GM21526 (cell line): ENCODE measurements at regions not wholly inside any gene's neighbourhood (a gene's known extent, or its start where the extent isn't known, plus 50 kb on each side); places are given as distances from the start of the nearest gene placed in this dataset.
"Not testable (repeated sequence)": the region's sequence is repeated elsewhere in the genome, so short reads cannot be mapped to it uniquely, and the experiment has no call there.

Source experiments
- ATAC-seq: cut with Tn5 transposase; IDR thresholded peaks from one replicate; pipeline ENCODE4 v1.9.1; 2021; ENCODE audit warnings: moderate library complexity; ENCODE audit not compliant: unreplicated experiment, low FRiP score

DNA sequence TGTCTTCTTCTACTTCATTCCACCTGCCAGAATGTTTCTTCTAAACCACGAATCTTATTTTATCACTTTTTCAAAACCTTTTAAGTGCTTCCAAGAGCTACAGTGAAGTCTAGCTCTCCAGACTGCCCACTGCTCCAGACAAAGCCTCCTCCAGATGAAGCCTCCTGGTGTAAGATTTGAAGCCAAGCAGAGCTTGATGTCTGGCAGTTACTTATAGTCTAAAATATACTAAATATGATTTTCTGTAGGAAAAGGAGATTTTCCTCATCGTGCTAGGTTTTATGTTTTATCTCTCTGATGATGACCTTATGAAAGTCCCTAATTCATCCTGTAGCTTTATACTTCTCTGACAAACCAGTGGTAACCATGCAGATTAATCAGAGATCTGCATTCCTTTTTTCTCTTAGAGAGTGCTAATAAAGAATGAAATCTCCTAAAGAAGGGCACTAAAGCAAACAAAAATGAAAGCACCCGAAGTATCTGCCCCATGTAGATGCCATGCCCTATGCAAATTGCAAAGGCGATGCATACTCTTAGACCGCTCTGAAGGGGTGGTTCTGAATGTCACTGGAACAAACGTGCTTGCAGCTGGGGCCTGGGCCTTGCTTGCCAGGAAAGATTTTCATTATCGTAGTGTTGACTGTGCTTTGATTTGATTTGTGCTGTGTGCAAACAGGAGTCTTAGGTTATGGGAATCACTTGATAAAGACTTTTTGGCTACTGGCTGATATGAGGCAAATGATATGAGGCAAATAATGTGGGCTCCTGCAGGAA is 314.2 kb downstream of the PID1 start:
- no peak for ATAC-seq

DNA sequence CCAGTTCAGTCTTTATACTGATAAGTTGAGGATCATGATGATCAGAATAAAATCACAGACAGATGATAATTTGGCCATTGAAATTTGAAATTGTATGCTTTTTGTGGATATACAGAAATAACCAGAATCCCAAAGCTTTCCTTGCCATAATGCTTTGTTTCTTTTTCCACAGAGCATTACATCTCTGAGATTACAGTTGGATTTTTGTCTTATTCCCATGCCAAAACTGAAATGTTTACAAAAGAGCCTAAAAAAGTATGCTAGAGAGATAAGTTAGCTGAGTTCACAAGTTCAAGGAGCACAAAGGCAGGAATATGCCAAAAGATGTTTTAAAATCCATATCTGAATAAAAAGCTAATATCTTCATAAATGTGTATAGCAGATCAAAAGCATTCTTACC is 321.3 kb downstream of the PID1 start:
- ATAC-seq, result no peak

DNA sequence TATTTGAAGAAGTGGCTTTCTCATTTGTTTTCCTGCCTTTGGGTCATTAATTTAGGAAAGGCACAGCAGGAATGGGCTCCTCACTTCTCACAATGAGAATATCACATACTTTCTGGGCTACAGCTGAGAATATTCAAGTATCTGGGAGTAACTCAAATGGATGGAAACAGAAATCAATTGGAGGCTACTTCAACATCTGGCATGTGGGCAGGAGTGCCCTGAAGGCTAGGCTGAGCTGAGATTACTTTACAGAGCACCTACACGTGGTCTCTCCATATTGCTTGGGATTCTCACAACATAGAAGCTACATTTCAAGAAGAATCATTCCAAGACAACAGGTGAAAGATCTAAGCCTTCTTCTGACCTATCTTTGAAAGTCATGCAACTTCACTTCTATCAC is 325.4 kb downstream of the PID1 start:
- ATAC-seq, result no peak

DNA sequence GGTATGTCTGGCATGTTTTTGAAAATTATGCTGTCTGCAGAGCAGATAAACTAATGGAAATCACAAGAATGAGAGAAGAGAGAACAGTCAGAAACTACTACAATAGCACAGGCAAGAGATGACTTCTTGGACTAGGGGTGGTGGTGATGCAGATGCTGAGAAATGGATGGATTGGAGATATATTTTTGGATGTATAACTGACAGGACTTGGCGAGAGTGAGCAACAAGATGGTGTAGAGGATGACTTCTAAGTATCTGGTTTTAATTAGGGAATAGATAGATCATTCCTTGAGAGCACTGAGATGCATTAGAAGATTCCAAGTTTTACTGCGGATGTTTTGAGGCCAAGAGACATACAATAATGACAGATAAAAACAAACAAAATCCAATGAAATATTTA is 328.2 kb downstream of the PID1 start:
- ATAC-seq, result no peak

DNA sequence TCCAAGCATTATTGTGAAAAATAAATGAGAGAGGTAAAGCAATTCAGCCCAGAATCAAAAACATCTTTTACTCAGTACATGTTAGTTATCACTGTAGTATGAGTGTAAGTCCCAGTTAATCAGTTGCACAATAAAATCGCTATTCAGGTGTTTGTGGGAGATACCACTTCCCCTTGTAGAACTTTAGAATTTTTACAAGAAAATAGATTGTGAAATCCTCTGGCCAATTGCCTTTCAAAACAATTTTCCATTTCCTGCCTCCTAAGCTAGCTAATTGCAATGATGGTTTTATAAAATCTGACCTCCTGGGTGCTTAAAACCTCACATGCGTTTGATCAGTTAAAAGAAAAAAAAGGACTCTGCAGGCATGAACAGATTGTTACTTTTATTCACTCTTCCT is 332.5 kb downstream of the PID1 start:
- no peak for ATAC-seq

DNA sequence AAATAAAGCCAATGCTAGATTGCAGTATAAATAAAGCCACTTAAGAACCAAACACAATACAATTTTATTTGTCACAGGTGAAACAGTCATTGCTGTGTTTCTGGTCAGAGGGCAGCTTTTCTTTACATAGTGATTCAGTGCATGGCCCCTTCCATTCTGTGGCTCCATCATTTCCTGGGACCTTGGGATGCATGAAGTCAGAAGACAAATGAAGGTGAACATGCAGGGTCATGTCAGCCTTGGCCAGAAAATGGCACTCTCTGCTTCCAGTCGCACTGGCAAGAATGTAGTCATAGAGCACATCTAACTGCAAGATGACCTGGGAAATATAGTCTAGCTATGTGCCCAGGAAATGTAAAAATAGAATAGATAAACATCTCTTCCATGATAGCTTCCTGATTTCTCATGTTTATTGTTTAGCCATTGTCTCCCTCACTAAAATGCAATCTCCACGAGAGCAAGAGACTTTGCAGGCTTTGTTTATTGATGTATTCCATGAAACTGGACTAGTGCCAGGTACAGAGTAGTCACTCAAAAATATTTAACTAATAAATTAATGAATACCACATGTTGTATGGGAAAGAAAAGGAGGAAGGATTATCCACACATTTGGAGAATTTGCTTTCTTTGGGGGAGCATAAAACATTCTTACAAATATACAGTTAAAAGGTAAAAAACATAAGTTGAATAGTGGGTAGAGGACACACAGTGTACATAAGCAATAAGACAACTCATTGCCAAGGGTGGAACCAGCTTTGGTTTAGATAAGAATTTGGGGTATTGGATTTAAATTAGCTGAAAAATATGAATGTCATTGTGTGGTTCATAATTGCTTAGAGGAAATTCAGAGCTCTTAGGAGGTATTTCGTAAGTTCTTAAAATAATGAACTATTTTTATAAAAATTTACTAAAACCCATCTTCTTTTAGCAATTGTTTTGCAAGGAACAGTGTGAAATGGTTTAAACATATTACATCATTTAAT is 343.8 kb downstream of the PID1 start:
- ATAC-seq, result no peak

DNA sequence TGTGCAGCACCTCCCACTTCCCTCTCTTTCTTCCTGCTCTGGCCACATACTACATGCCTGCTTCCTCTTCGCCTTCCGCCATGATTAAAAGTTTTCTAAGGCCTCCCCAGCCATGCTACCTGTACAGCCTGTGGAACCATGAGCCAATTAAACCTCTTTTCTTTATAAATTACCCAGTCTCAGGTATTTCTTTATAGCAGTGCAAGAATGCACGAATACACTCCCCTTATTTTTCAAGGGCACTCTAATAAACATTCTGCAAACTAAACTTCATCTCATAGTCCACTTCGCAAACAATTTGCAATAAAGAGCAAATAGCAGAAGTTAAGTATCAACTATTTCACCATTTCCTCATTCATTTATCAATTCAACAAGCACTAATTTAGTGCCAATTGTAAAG is 351.3 kb downstream of the PID1 start:
- no peak for ATAC-seq

DNA sequence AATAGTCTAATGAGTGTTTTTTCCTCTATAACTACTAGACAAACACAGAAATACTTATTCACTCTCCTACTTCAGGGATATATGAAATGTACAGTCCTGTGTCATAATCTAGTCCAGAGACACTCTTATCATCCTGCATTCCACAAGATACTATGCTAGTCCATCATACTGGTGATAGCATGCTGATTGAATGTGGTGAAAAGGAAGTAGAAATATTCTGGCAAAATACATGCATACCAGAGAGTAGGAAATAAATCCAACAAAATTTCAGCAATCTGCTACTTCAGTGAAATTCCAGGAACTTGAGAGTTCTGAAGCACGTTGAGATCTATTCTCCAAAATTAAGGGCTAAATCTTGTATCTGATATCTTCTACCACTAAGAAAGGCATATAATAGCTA is 353.9 kb downstream of the PID1 start:
- no peak for ATAC-seq

DNA sequence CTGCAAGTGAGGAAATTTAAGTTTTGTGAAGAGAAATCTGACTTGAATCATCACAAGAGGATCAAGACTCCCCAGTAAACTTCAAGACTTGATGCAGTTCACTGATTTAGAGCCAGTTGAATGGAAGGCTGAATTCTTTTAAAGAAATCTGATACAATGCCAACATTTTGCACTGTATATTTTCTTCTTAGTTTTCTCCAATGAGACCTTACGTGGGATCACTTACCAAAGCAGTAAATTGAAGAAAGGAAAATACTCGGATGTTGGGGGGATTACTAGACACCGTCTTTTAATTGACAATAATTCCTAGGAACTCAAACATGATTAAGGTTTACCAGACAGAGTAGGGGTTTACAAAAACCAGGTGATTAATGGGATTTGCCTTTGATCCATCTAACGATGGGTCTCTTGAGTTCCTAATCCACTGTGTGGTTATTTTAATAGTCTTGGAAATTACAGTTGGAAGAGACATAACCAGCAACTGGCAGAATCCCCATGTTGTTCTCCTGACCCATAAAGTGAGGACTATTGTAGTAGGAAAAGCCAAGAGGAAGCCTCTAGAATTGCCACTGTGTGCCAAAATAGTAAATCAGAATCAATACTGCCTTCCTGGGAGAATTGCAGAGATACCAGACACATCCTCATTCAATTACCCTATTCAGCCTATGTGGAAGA is 354.5 kb downstream of the PID1 start:
- ATAC-seq, result no peak

DNA sequence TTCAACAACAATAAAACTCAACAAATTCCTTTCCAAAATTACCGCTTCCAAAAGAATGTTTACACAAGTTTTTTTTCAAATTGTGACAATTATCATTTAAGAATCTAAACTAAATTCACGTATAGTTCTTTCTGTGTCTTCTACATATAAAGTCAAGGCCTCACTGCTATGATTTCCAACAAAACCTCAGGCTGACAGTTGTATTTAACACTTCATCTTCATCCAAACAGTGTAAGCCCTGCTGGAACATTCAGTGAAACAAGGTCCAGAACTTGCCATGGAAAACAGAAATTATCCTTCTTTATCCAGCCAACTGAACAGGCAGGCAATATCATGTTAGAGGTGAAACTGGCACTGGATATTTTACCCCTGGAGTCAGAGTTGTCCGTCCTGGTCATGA is 357.9 kb downstream of the PID1 start:
- ATAC-seq, result no peak

DNA sequence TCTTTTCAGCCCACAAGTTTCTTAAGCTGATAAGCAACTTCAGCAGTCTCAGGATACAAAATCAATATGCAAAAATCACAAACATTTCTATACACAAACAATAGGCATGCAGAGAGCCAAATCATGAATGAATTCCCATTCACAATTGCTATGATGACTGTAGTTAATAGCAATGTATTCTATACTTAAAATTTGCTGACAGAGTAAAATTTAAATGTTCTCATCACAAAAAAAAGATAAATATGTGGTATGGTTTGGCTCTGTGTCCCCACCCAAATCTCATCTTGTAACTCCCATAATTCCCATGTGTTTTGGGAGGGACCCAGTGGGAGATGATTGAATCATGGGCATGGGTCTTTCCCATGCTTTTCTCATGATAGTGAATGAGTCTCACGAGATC is 360.2 kb downstream of the PID1 start:
- not testable (repeated sequence) for ATAC-seq

DNA sequence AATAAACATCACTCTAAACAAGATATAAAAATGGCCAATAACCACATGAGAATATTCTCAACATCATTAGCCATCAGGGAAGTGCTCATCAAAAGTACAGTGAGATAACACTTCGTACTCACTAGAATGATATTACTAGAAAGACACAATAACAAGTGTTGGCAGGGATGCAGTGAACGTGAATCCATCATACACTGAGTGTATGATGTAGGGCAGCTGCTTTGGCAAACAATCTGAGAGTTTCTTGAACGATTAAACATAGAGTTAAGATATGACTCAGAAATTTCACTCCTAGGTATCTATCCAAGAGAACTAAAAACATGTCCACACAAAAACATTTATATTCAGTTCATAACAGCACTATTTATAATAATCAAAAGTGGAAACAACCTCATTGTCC is 368.9 kb downstream of the PID1 start:
- no peak for ATAC-seq

DNA sequence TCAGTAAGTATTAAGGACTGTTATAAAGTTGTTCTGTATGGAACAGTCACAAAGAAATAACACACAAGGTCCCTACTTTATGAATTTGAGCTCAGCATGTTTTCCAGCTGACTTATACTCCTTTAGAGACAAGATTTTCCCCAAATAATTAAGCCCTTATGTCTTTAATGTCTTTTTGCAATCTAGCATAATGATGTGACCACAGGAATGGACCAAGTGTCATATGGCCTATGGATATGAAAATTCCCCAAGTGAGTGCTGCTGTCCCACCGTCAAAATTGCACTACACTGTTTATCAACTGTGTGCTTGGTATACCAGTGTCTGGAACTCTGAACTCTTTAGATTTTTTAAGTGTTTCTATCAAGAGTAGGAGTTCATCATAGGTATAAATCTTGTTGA is 369.6 kb downstream of the PID1 start:
- ATAC-seq, result no peak

DNA sequence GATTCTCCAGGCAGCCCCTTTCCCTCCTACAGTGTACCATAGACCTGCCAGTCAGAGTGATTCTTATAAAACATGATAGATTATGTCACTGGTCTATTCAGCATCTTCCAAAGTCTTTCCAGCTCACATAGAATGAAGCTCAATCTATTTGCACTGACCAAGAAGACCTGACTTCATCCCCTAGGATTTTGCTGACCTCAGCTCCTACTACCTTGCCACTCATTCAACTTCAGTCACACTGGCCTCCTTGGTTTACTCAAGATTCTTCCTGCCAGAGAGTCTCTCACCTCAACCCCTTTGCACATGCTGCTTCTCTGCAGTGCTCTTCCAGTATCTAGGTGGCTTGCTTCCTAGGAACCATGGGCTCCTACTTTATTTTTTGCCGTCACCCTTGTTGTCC is 392.9 kb downstream of the PID1 start:
- no peak for ATAC-seq

DNA sequence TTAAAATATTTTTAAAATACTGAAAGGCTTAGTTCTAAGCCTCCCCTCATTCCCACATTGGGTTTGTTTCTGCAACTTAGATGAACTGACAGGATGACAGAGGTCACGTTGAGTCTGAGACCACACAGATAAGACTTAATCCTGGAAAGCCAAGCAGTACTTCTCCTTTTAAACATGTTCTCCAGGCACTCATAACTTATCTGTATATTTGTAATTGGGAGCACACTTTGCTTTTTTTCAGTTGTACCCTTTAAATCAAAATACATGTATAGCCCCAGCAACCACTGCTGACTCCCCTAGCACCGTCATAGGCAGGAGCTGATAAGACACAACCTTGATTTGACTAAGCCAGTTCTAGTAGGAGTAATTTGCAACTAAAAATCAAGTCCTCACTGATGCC is 394.8 kb downstream of the PID1 start:
- no peak for ATAC-seq

DNA sequence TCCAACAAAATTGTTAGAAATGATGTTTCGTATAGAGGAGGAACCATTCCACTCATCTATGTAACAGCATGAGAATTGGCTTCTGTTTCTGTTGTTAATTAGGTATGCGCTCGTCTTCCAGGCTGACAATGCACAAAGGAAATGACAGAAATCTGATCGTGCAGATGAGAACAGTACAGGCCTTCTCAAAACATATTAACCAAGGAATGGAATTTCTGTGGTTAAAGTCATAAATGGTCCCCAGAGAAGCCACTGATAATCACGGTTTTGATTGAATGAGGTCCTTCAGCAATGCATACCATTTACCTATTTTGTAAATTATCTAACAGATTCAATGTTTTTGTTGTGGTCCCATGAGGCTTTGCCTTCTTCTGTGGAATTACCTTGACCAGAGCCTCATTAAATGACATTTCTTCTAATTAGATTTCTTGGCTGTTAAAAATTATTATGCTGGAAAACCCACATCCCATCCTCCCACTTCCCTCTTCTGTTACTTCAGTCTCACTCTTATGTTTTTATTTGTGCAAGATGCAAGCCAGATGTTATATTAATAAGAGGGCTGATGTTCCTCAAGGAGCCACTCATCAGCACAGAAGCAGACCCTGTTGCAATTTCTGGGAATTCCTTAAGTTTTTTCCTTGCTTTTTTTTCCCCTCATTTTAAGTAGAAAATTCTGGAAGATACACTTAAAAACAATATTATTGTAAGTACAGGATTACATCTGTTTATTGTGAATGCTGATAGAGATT is 395.8 kb downstream of the PID1 start:
- no peak for ATAC-seq

DNA sequence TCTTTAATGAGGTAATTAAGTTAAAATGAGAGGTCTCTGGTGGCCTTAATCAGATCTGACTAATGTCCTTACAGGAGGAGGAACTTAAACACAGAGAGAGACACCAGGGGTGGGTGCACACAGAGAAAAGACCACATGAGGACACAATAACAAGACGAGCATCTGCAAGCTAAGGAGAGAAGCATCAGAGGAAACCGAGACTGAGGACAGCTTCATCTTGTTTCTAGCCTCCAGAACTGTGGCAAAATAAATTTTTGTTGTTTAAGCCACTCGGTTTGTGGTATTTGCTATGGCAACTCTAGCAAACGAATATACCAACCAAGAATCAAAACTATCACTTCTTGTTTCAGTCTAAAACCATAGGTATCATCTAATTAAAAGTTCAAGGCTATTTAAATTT is 400.1 kb downstream of the PID1 start:
- no peak for ATAC-seq

DNA sequence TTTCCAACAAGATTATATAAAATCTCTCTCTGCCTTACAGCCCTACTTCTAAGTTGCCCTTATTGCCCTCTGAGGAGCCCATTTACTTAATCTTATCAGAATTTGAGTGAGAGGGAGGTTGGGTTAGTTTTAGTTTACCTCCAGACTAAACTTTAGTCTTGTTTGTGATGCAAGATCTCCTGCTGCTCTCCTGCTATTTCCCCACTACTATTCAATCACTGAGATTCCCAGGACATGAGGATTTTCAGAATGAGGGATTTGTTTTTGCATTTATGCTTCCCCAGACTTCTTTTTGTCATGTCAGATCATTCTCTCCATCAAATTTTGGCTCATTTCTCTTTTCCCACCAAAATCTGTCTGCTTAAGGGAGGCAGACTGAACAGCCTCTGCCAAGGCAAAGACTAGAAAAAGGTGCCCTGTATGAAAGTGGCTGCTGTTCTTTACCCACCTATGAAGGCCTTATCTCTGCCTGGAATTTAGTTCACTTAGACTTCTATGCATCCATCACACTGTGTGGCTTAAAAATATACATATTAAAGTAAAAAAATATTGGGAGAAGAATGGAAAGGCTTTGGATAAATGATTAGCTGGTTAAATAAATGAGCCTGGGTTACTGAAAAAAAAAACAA is 401.3 kb downstream of the PID1 start:
- ATAC-seq, result no peak

DNA sequence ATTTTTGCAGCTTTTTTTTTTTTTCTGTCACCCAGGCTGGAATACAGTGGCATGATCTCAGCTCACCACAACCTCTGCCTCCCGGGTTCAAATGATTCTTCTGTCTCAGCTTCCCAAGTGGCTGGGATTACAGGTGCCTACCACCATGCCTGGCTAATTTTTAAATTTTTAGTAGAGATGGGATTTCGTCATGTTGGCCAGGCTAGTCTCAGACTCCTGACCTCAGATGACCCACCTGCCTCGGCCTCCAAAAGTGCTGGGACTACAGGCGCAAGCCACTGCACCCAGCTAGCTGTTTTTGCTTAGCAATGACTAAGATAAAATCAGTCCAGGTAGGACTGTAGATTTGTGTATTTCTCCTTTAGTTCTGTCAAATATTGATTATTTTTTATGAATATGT is 403.7 kb downstream of the PID1 start:
- no peak for ATAC-seq

DNA sequence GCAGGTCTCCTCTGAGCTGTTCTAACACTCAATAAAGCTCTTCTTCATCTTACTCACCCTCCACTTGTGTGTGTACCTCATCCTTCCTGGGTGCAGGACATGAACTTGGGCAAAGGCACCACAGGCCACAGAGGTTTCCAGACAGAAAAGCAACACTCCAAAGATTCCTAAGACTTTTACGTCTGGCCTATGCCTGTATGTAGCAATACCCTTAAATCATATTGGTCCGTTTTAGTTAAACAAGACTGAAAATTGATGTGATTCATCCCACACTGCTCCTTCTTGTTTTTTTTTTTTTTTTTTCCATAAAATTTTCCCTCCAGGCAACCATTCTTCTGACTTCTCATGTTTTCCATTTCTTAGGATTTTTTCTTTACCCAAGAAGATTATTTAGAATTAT is 404.3 kb downstream of the PID1 start:
- ATAC-seq, result no peak
